ENCODE measurements at regions not wholly inside any gene's neighbourhood (a gene's known extent, or its start where the extent isn't known, plus 50 kb on each side); places are given as distances from the start of the nearest gene placed in this dataset.
"Not testable (repeated sequence)": the region's sequence is repeated elsewhere in the genome, so short reads cannot be mapped to it uniquely, and the experiment has no call there.

DNA sequence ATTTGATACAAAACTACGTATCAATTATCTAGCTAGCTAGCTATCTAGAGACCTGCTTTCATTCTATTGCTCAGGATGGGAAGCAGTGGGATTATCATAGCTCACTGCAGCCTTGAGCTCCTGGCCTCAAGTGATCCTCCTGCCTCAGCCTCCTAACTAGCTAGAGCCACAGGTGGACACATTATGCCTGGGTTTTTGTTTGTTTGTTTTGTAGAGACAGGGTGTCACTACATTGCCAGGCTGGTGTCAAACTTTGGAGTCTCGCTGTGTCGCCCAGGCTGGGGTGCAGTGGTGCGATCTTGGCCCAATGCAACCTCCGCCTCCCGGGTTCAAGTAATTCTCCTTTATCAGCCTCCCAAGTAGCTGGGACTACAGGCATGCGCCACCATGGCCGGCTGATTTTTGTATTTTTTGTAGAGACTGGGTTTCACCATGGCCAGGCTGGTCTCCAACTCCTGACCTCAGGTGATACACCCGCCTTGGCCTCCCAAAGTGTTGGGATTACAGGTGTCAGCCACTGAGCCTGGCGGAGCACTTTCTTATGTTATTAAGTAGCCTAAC is 122.5 kb upstream of the FBXO28 start:
- H3K4me3 ChIP-seq (ENCODE audit: low read depth, low read length); in situ Hi-C loops (cut with HindIII; ENCODE audit: low sequenced_read_pairs); DNase-seq (ENCODE audit: low read depth): not testable (repeated sequence)

DNA sequence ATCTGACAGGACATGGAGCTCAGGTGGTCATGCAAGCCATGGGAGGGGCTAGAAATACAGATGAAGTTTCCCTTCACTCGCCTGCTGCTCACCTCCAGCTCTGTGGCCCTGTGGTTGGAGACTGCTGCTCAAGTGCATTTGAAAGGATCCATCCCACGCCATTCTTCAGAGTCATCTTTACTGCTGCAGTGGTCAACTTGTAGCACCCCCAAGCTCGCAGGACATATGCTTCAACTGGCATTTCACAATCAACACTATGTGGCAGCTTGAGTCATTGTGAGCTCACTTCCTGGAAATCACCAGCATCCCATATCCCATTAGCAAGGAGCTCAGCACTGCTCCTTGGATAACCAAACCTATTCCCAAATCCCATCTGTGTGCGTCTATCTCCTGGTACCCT is 116.2 kb upstream of the TP53BP2 start:
- H3K4me3 ChIP-seq (ENCODE audit: low read depth, low read length); in situ Hi-C loops (cut with HindIII; ENCODE audit: low sequenced_read_pairs): not testable (repeated sequence)
- peak; percentile 0 for DNase-seq (ENCODE audit: low read depth)

DNA sequence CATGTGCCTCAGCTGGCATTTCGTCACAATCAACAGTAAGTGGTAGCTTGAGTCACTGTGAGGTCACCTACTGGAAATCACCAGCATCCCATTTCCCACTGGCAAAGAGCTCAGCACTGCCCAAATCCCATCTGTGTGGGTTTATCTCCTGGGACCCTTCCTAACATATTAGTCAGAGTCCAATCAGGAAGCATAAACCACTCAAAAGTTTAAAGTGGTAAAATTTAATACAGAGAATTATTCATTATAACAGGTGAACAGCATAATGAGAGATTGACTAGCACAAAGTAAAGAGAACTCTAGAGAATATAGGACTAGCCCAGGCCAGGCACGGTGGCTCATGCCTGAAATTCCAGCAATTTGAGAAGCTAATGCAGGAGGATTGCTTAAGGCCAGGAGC is 107.1 kb upstream of the TP53BP2 start:
- in situ Hi-C loops (cut with HindIII; ENCODE audit: low sequenced_read_pairs); DNase-seq (ENCODE audit: low read depth); H3K4me3 ChIP-seq (ENCODE audit: low read depth, low read length): not testable (repeated sequence)

DNA sequence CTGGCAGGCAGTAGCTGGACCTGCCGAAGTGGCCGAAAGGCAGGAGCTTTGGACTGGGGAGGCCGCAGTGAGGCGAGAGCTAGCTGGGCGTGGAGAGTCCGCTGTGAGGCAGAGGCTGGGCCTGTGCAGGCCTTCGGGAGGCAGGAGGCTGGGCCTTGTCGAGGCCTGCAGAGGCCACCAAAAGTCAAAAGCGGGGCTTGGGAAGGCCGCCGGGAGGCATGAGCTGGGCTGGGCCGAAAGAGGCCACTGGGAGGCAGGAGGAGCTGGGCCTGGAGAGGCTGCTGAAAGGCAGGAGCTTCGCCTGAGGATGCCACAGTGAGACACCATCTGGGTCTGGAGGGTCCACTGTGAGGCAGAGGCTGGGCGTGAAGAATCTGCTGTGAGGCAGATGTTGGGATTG is 105.8 kb upstream of the TP53BP2 start:
- in situ Hi-C loops (cut with HindIII; ENCODE audit: low sequenced_read_pairs); H3K4me3 ChIP-seq (ENCODE audit: low read depth, low read length); DNase-seq (ENCODE audit: low read depth): not testable (repeated sequence)

DNA sequence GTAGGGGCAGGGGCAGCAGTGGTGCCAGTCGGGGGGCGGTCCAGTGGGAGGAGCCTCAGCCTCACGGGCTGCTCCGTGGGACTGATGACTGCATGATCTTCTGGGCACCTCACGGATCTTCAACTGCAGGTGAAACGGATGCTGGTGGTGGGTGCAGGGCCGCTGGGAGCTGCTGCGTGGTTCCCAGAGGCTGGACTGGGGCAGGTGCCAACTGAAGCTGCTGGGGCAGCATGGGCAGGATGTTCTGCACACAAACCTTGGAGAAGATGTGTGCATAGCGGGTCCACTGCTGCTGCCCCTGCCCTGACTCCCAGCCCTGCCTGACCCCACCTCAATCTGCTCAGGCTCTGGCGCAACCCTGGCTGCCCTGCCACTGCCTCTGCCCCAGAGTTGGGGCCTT is 104.2 kb upstream of the TP53BP2 start:
- H3K4me3 ChIP-seq (ENCODE audit: low read depth, low read length); DNase-seq (ENCODE audit: low read depth); in situ Hi-C loops (cut with HindIII; ENCODE audit: low sequenced_read_pairs): not testable (repeated sequence)

DNA sequence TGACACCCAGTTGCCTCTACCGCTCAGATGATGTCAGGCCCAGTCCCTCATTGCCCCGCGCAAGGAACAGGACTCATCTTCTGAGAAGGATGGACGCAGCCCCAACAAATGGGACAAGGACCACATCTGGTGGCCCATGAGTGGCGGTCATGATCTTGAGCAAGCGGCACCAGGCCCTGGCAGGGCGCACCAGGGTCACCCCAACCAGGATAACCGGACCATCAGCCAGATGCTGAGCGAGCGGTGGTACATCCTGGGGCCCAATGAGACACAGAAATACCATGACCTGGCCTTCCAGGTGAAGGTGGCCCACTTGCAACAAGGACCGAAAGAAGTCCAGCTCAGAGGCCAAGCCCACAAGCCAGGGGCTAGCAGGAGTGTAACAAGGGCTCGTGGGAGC is 102.3 kb upstream of the TP53BP2 start:
- in situ Hi-C loops (cut with HindIII; ENCODE audit: low sequenced_read_pairs); DNase-seq (ENCODE audit: low read depth): not testable (repeated sequence)

DNA sequence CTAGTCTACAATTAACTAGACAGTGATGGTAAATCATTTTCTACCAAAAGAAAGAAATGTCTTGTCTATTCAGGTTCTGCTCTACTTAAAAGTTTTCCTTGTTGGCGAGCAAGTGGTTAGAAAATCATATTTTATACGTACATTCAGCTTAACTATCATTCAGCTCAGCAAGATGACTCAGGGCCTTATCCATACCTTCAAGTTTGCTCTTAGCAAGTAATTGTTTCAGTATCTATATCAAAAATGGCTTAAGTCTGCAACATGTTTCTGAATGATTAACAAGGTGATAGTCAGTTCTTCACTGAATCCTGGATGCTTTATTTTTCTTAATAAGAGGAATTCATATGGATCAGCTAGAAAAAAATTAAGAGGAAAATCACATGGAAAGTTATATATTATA is 90.8 kb upstream of the TP53BP2 start:
- DNase-seq (ENCODE audit: low read depth); in situ Hi-C loops (cut with HindIII; ENCODE audit: low sequenced_read_pairs); H3K4me3 ChIP-seq (ENCODE audit: low read depth, low read length): not testable (repeated sequence)

More for the DNA sequence above, 102.3 kb upstream of the TP53BP2 start:
- not testable (repeated sequence) for H3K4me3 ChIP-seq (ENCODE audit: low read depth, low read length)

DNA sequence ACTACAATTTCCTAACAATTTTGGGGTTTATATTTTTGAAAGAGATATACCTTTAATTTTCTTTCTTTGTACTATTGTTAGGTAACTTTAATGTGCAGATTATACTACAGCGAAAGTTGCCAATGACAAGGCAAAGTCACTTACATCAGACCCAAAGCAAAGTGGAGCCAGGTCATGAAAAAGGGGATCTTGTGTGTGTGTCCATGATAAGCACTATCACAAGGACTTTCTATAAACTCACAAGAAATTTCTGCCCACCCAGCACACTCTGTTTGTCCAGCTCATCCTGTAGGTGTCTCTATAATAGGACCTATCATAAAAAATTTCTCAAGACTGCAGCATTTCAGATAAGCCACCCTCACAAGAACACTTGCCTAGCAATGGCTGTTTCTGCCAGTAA is 85.7 kb upstream of the TP53BP2 start:
- H3K4me3 ChIP-seq (ENCODE audit: low read depth, low read length); DNase-seq (ENCODE audit: low read depth); in situ Hi-C loops (cut with HindIII; ENCODE audit: low sequenced_read_pairs): not testable (repeated sequence)

DNA sequence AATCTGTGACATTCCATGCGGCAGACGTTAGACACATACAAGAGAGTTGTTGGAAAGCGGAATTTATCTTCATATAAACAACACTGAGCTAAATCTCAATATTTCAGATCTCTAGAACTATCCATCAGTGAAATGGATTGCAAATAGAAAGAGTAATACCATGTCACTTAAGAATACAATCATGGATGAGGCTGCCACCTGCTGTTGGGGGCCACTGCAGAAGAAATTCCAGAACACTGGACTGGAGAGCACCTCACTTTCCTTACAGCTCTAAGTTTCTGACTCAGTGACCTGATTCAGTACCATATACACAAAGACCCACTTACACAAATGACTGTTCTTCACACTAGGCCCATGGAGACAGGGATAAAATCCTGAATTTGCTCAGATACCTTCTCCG is 75.1 kb upstream of the TP53BP2 start:
- TF ChIP-seq, protein P1, sequence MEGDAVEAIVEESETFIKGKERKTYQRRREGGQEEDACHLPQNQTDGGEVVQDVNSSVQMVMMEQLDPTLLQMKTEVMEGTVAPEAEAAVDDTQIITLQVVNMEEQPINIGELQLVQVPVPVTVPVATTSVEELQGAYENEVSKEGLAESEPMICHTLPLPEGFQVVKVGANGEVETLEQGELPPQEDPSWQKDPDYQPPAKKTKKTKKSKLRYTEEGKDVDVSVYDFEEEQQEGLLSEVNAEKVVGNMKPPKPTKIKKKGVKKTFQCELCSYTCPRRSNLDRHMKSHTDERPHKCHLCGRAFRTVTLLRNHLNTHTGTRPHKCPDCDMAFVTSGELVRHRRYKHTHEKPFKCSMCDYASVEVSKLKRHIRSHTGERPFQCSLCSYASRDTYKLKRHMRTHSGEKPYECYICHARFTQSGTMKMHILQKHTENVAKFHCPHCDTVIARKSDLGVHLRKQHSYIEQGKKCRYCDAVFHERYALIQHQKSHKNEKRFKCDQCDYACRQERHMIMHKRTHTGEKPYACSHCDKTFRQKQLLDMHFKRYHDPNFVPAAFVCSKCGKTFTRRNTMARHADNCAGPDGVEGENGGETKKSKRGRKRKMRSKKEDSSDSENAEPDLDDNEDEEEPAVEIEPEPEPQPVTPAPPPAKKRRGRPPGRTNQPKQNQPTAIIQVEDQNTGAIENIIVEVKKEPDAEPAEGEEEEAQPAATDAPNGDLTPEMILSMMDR (IDR thresholded peaks at IDR 0.05; ENCODE audit: low read depth, low read length, missing control alignments) = peak; percentile 11
- in situ Hi-C loops (cut with HindIII; ENCODE audit: low sequenced_read_pairs); H3K4me3 ChIP-seq (ENCODE audit: low read depth, low read length); DNase-seq (ENCODE audit: low read depth): not testable (repeated sequence)

DNA sequence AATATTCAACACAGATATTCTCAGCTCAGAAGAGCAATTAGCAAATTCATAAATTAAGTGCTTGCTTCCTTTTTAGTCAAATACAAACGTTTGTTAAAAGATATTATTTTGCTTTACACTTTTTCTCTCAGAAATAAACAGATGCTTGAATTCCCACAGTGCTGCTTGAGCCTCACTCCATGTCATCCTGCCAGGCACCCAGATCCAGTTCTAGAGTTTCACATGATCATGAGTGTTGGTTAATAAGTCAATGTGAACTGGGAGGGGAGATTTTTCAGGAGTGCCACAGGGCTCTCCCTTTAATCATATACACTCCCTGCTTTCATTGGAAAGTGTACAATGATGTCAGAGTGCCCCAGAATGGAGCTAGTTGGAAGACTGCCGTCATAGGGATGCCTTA is 69.7 kb upstream of the TP53BP2 start:
- in situ Hi-C loops (cut with HindIII; ENCODE audit: low sequenced_read_pairs); DNase-seq (ENCODE audit: low read depth); H3K4me3 ChIP-seq (ENCODE audit: low read depth, low read length): not testable (repeated sequence)

DNA sequence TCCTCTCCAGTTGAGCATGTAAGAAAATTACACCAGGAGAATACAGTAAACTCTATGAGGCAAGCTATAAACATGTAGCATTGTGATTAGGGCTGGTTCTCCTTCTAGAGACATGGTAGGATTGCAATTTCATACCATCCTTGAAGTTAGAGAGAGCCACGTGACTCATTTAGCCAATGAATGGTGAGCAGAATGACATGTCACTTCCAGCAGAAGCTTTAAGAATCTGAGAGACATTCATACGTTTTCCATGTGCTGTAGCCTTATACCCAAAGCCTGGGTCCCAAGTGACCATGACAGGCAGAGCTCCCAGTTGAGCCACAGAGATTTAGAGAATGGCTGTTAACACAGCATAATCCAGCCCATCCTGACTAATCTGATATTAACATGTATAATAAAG is 68.0 kb upstream of the TP53BP2 start:
- in situ Hi-C loops (cut with HindIII; ENCODE audit: low sequenced_read_pairs); H3K4me3 ChIP-seq (ENCODE audit: low read depth, low read length); DNase-seq (ENCODE audit: low read depth): not testable (repeated sequence)

DNA sequence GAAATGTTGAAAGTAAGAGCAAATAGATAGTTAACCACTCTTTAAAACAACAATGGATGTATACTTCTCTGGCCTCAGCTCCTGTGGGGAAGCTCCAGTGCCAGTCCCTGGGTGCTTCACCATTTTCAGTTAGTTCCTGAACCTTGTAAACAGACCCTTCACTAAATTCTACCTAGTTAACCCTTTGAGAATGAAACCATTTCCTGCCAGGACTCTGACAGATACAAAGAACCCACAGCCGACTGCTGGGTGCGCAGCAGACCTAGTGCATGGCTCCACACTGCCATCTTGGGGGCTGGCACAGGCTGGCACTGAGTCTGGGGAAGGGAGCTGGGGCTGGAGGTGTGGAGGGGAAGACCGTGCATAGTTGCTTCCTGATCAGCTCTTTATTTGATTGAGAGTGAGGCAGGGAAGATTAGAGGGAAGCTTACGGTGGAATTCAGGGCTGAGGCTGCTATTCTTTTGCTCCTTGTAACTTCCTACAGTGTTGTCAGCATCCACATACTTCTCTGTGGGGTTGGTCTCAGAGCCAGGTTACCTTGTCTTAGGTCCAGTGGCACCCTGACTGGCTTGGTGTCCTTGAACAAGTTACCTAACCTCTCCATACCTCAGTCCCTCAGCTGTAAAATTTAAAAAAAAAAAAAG is 62.3 kb upstream of the TP53BP2 start:
- DNase-seq (ENCODE audit: low read depth); in situ Hi-C loops (cut with HindIII; ENCODE audit: low sequenced_read_pairs); H3K4me3 ChIP-seq (ENCODE audit: low read depth, low read length): not testable (repeated sequence)
- TF ChIP-seq, protein P1 (IDR thresholded peaks at IDR 0.05; ENCODE audit: low read depth, low read length, missing control alignments) = peak; percentile 24

DNA sequence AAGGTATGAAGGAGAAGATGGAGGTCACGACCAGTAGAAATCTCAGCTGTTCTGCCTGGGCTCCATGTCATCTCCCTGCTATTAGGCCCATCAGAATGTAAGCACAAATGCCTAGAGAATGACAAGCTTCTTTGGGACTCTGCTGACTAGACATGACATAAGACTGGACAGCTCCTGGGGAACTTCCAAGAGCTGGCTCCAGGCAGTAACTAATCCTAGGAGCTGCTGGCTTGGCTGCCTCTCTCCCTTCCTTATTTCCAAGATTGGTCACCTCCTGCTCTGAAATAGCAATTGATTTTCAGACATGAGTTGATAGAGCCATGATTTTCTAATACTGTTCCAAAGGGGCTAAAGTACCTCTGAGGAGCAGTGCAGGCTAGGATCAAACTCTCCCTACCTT is 57.5 kb upstream of the TP53BP2 start:
- in situ Hi-C loops (cut with HindIII; ENCODE audit: low sequenced_read_pairs); H3K4me3 ChIP-seq (ENCODE audit: low read depth, low read length); DNase-seq (ENCODE audit: low read depth): not testable (repeated sequence)

DNA sequence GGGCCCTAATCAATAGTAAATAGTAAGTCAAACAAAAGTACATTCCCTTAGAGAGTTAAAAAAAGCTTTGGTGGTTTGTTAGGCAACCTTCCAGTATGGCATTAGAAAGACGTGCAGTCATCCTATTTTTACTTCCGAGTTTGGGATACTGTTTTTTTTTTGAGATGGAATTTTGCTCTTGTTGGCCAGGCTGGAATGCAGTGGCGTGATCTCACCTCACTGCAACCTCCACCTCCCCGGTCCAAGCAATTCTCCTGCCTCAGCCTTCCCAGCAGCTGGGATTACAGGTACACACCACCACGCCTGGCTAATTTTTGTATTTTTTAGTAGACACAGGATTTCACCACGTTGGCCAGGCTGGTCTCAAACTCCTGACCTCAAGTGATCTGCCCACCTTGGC is 54.0 kb upstream of the TP53BP2 start:
- in situ Hi-C loops (cut with HindIII; ENCODE audit: low sequenced_read_pairs); H3K4me3 ChIP-seq (ENCODE audit: low read depth, low read length): not testable (repeated sequence)
- DNase-seq (ENCODE audit: low read depth) = peak; percentile 13

DNA sequence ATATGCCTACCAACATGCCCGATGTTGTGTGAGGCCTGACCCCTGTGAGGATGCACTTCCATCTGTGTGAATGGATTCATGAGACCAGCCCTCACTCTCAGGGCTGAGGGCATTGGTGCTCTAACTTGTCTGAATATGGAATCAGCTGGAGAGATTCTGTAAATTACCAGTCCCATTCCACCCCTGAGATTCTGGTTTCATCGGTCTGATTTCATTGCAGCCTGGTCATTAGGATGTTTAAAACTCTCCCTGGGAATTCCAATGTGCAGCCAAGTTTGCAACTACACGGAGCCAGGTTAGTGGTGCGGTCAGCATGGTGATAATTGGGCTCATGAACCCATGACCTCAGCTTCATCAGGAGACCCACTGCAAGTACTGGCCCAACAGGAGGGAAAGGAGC is 51.4 kb upstream of the TP53BP2 start:
- H3K4me3 ChIP-seq (ENCODE audit: low read depth, low read length); in situ Hi-C loops (cut with HindIII; ENCODE audit: low sequenced_read_pairs); DNase-seq (ENCODE audit: low read depth): not testable (repeated sequence)

DNA sequence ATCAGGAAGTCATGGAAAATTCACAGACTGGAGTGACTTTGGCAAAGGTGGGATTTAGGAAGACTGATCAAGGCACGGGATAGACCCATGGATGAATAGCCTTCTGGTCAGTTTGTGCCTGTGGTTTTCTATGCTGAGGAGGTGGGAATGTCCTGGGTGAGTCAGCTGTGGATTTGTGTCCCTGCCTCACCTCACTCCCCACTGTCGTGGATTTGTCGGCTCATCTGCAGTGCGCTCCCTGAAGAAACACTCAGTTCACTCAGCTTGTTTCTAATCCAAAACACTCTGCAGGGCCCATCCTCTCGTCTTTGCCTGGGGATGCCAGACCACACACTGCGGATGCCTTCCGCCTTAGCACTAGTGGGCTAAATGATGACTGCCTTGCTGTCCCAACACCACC is 50.2 kb upstream of the TP53BP2 start:
- in situ Hi-C loops (cut with HindIII; ENCODE audit: low sequenced_read_pairs); DNase-seq (ENCODE audit: low read depth); H3K4me3 ChIP-seq (ENCODE audit: low read depth, low read length): not testable (repeated sequence)
